ENCODE measurements at regions not wholly inside any gene's neighbourhood (a gene's known extent, or its start where the extent isn't known, plus 50 kb on each side); places are given as distances from the start of the nearest gene placed in this dataset.

GRCh38 chr4:71974681-71975080 is 57.1 kb upstream of the NPFFR2 start:
- TF ChIP-seq, protein P1, sequence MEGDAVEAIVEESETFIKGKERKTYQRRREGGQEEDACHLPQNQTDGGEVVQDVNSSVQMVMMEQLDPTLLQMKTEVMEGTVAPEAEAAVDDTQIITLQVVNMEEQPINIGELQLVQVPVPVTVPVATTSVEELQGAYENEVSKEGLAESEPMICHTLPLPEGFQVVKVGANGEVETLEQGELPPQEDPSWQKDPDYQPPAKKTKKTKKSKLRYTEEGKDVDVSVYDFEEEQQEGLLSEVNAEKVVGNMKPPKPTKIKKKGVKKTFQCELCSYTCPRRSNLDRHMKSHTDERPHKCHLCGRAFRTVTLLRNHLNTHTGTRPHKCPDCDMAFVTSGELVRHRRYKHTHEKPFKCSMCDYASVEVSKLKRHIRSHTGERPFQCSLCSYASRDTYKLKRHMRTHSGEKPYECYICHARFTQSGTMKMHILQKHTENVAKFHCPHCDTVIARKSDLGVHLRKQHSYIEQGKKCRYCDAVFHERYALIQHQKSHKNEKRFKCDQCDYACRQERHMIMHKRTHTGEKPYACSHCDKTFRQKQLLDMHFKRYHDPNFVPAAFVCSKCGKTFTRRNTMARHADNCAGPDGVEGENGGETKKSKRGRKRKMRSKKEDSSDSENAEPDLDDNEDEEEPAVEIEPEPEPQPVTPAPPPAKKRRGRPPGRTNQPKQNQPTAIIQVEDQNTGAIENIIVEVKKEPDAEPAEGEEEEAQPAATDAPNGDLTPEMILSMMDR (conservative IDR thresholded peaks at IDR 0.05; ENCODE audit: low read depth, low read length): no peak
- no peak overlapping the region for H2AFZ ChIP-seq (ENCODE audit: low read depth)

DNA sequence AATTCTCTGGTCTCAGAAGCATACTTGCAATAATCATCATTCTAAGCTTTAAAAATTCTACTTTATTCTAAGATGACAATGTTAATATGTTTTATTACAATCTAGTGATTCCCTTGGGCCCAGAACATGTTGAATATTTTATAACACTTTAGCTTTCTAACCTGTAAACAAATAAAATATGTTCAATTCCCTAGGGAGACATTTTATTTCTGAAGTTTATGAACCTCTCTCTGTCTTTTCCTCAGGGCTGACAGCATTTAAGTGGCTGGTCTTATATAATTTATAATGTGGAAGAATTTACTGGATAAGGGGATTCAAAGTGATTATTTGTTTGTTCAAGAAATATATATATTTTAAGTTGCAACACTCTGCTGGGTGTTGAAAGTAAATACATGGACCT is 55.3 kb upstream of the NPFFR2 start:
- no peaks in the 10 kb centered on the region for H4K20me1 ChIP-seq (ENCODE audit: insufficient read depth)
- H3K27ac ChIP-seq: no peak overlapping the region
- no peak overlapping the region for H3K4me2 ChIP-seq
- TF ChIP-seq, protein P1 (conservative IDR thresholded peaks at IDR 0.05; ENCODE audit: low read depth, low read length): no peak
- H2AFZ ChIP-seq (ENCODE audit: low read depth): no peak overlapping the region
- H3K36me3 ChIP-seq (ENCODE audit: insufficient read depth): no peaks in the 10 kb centered on the region
- H3K27me3 ChIP-seq (ENCODE audit: insufficient read depth, low read depth): no peaks in the 10 kb centered on the region
- H3K9ac ChIP-seq: no peak overlapping the region
- H3K4me3 ChIP-seq (IDR thresholded peaks at IDR 0.05; ENCODE audit: insufficient read depth, low read depth, low read length): no peak overlapping the region
- H3K4me1 ChIP-seq (ENCODE audit: low read depth, poor library complexity, severe bottlenecking): no peaks in the 10 kb centered on the region
- no peaks in the 10 kb centered on the region for H3K79me2 ChIP-seq (ENCODE audit: insufficient read depth, low read depth)

More at GRCh38 chr4:71974681-71975080, 57.1 kb upstream of the NPFFR2 start:
- Histone ChIP-seq H3K27me3 (ENCODE audit: insufficient read depth, low read depth) (no peaks in the 10 kb centered on the region), H3K4me3 (IDR thresholded peaks at IDR 0.05; ENCODE audit: insufficient read depth, low read depth, low read length) (no peak overlapping the region), H3K9ac (no peak overlapping the region), H3K4me1 (ENCODE audit: low read depth, poor library complexity, severe bottlenecking) (no peaks in the 10 kb centered on the region), H4K20me1 (ENCODE audit: insufficient read depth) (no peaks in the 10 kb centered on the region), H3K36me3 (ENCODE audit: insufficient read depth) (no peaks in the 10 kb centered on the region), H3K79me2 (ENCODE audit: insufficient read depth, low read depth) (no peaks in the 10 kb centered on the region), H3K27ac (no peak overlapping the region), H3K4me2 (no peak overlapping the region)

GRCh38 chr4:71978210-71978835 is 53.5 kb upstream of the NPFFR2 start:
- no peak overlapping the region for H2AFZ ChIP-seq (ENCODE audit: low read depth)
- TF ChIP-seq, protein P1 (conservative IDR thresholded peaks at IDR 0.05; ENCODE audit: low read depth, low read length): no peak
- no peaks in the 10 kb centered on the region for H3K27me3 ChIP-seq (ENCODE audit: insufficient read depth, low read depth)
- H4K20me1 ChIP-seq (ENCODE audit: insufficient read depth): no peaks in the 10 kb centered on the region
- no peaks in the 10 kb centered on the region for H3K4me1 ChIP-seq (ENCODE audit: low read depth, poor library complexity, severe bottlenecking)
- no peak overlapping the region for H3K4me2 ChIP-seq
- H3K4me3 ChIP-seq (IDR thresholded peaks at IDR 0.05; ENCODE audit: insufficient read depth, low read depth, low read length): no peak overlapping the region
- H3K27ac ChIP-seq: no peak overlapping the region
- no peaks in the 10 kb centered on the region for H3K36me3 ChIP-seq (ENCODE audit: insufficient read depth)
- no peak overlapping the region for H3K9ac ChIP-seq
- H3K79me2 ChIP-seq (ENCODE audit: insufficient read depth, low read depth): no peaks in the 10 kb centered on the region

GRCh38 chr4:71980976-71981375 is 50.8 kb upstream of the NPFFR2 start:
- Histone ChIP-seq H3K9ac (no peak overlapping the region), H2AFZ (ENCODE audit: low read depth) (no peak overlapping the region), H3K27ac (no peak overlapping the region), H3K27me3 (ENCODE audit: insufficient read depth, low read depth) (no peaks in the 10 kb centered on the region), H3K4me2 (no peak overlapping the region), H4K20me1 (ENCODE audit: insufficient read depth) (no peaks in the 10 kb centered on the region), H3K79me2 (ENCODE audit: insufficient read depth, low read depth) (no peaks in the 10 kb centered on the region), H3K4me3 (IDR thresholded peaks at IDR 0.05; ENCODE audit: insufficient read depth, low read depth, low read length) (no peak overlapping the region), H3K36me3 (ENCODE audit: insufficient read depth) (no peaks in the 10 kb centered on the region), H3K4me1 (ENCODE audit: low read depth, poor library complexity, severe bottlenecking) (no peaks in the 10 kb centered on the region)
- TF ChIP-seq, protein P1 (conservative IDR thresholded peaks at IDR 0.05; ENCODE audit: low read depth, low read length): no peak

All from KMS-11 (cell line).